Keratinocyte (primary cell): ENCODE measurements at regions not wholly inside any gene's neighbourhood (a gene's known extent, or its start where the extent isn't known, plus 50 kb on each side); places are given as distances from the start of the nearest gene placed in this dataset.

Experiments
- DNase-seq: peaks from one replicate; pipeline ENCODE4 v3.0.0-alpha.2; 2011; ENCODE audit warnings: low read depth, missing footprints, low spot score
- FAIRE-seq: peaks from 2 replicates; lab custom pipeline; 2011; peaks lifted over from hg19 to GRCh38; lab: Jason Lieb, UNC
- H2AFZ ChIP-seq: 2 replicates; pipeline ENCODE4 v1.6.0; 2012; ENCODE audit warnings: low read length, control low read depth, inconsistent platforms; ENCODE audit not compliant: control insufficient read depth
- H3K27ac ChIP-seq: 2 replicates; pipeline ENCODE4 v1.5.1; 2011; ENCODE audit warnings: low read length; ENCODE audit not compliant: control insufficient read depth, insufficient read depth
- H3K27me3 ChIP-seq: 3 replicates; pipeline ENCODE4 v1.6.0; 2011; ENCODE audit warnings: low read length; ENCODE audit not compliant: control insufficient read depth, insufficient read depth; ENCODE audit errors: extremely low read depth
- H3K36me3 ChIP-seq, 2 experiments: 2 replicates in 1 of 2; 3 replicates in 1 of 2; pipeline ENCODE4 v1.5.1; 2011; ENCODE audit warnings: low read length in 2 of 2, mild to moderate bottlenecking in 1 of 2; ENCODE audit not compliant: control insufficient read depth in 2 of 2, insufficient read depth in 2 of 2; ENCODE audit errors: extremely low read depth in 1 of 2
- H3K4me1 ChIP-seq: 3 replicates; pipeline ENCODE4 v1.5.1; 2011; ENCODE audit warnings: low read length; ENCODE audit not compliant: control insufficient read depth, insufficient read depth; ENCODE audit errors: extremely low read depth
- H3K4me2 ChIP-seq: 3 replicates; pipeline ENCODE4 v1.6.0; 2011; ENCODE audit warnings: low read depth, low read length; ENCODE audit not compliant: control insufficient read depth, insufficient read depth; ENCODE audit errors: extremely low read depth
- H3K4me3 ChIP-seq, 3 experiments: fragments of 200-600 bp in 1 of 3; sonication (generic) in 1 of 3; 2 replicates in 2 of 3; 3 replicates in 1 of 3; pipeline ENCODE4 v1.5.1; 2011 to 2016; ENCODE audit warnings: low read length in 3 of 3, mild to moderate bottlenecking in 3 of 3, control low read depth in 2 of 3, inconsistent platforms in 1 of 3, low read depth in 1 of 3, mixed read lengths in 1 of 3, mixed run types in 1 of 3, moderate library complexity in 1 of 3; ENCODE audit not compliant: control insufficient read depth in 2 of 3, insufficient read depth in 2 of 3; ENCODE audit errors: extremely low read depth in 1 of 3
- H3K79me2 ChIP-seq: 2 replicates; pipeline ENCODE4 v1.6.0; 2012; ENCODE audit warnings: low read length; ENCODE audit not compliant: control insufficient read depth, insufficient read depth
- H3K9ac ChIP-seq: 3 replicates; pipeline ENCODE4 v1.6.0; 2011; ENCODE audit warnings: low read length; ENCODE audit not compliant: control insufficient read depth, insufficient read depth; ENCODE audit errors: extremely low read depth
- H3K9me1 ChIP-seq: 3 replicates; pipeline ENCODE4 v1.6.0; 2011; ENCODE audit warnings: low read length; ENCODE audit not compliant: control insufficient read depth, insufficient read depth; ENCODE audit errors: extremely low read depth
- H3K9me3 ChIP-seq: 2 replicates; pipeline ENCODE4 v1.5.1; 2012; ENCODE audit warnings: low read depth, low read length; ENCODE audit not compliant: control insufficient read depth
- H4K20me1 ChIP-seq: 3 replicates; pipeline ENCODE4 v1.6.0; 2011; ENCODE audit warnings: low read length; ENCODE audit not compliant: control insufficient read depth, insufficient read depth; ENCODE audit errors: extremely low read depth
- EZH2 ChIP-seq: IDR thresholded peaks from one replicate; pipeline ENCODE4 v1.6.1; 2012; ENCODE audit warnings: inconsistent platforms, mild to moderate bottlenecking, low read length, moderate library complexity
- dilution Hi-C: fragments of 300-500 bp; cut with MboI; formaldehyde crosslinking; loops from one replicate; pipeline ENCODE4 v1.7.0; 2020; ENCODE audit warnings: low sequenced_read_pairs; ENCODE audit not compliant: extremely low pct_ligation_motif_present
- TF ChIP-seq, protein P1 (sequence below), 3 experiments: IDR thresholded peaks in 1 of 3; conservative IDR thresholded peaks in 1 of 3; optimal IDR thresholded peaks in 1 of 3; 2 replicates in 2 of 3; 3 replicates in 1 of 3; pipeline versions ENCODE3 to v1.5.1; 2011; ENCODE audit warnings: low read length in 3 of 3, mild to moderate bottlenecking in 3 of 3, moderate library complexity in 2 of 3, control low read depth in 1 of 3, inconsistent platforms in 1 of 3; ENCODE audit not compliant: insufficient read depth in 2 of 3; ENCODE audit errors: extremely low read depth in 1 of 3

- H3K4me3 ChIP-seq, result no peak overlapping the region
- H3K4me2 ChIP-seq, result no peak overlapping the region
- DNase-seq, result no peak
- H3K36me3 ChIP-seq, result no peaks in the 10 kb centered on the region
- no peak for TF ChIP-seq EZH2
- TF ChIP-seq, protein P1, sequence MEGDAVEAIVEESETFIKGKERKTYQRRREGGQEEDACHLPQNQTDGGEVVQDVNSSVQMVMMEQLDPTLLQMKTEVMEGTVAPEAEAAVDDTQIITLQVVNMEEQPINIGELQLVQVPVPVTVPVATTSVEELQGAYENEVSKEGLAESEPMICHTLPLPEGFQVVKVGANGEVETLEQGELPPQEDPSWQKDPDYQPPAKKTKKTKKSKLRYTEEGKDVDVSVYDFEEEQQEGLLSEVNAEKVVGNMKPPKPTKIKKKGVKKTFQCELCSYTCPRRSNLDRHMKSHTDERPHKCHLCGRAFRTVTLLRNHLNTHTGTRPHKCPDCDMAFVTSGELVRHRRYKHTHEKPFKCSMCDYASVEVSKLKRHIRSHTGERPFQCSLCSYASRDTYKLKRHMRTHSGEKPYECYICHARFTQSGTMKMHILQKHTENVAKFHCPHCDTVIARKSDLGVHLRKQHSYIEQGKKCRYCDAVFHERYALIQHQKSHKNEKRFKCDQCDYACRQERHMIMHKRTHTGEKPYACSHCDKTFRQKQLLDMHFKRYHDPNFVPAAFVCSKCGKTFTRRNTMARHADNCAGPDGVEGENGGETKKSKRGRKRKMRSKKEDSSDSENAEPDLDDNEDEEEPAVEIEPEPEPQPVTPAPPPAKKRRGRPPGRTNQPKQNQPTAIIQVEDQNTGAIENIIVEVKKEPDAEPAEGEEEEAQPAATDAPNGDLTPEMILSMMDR (optimal IDR thresholded peaks at IDR 0.05 in 1 of 3, IDR thresholded peaks at IDR 0.05 in 1 of 3, conservative IDR thresholded peaks at IDR 0.05 in 1 of 3; ENCODE audit: extremely low read depth in 1 of 3, insufficient read depth in 2 of 3, low read length in 3 of 3), result no peak
- peaks cover 14% of the 10 kb centered on the region for H3K4me1 ChIP-seq
- H3K9ac ChIP-seq, result no peak overlapping the region
- no peak overlapping the region for H3K27ac ChIP-seq
- no peaks in the 10 kb centered on the region for H3K9me1 ChIP-seq
- H2AFZ ChIP-seq, result no peak overlapping the region
- no peaks in the 10 kb centered on the region for H3K9me3 ChIP-seq
- peaks cover 4% of the 10 kb centered on the region for H3K27me3 ChIP-seq
- no peak for FAIRE-seq
- dilution Hi-C loops, result loop anchor here (25.0 kb wide), 1 partner anchor 143 kb away; no protein-coding TSS in a partner anchor
- no peaks in the 10 kb centered on the region for H3K79me2 ChIP-seq
- H4K20me1 ChIP-seq, result no peaks in the 10 kb centered on the region
Measured at GRCh38 chr7:94294471-94295131, 100.1 kb upstream of the COL1A2 start.

- TF ChIP-seq EZH2, result no peak
- TF ChIP-seq, protein P1 (optimal IDR thresholded peaks at IDR 0.05 in 1 of 3, IDR thresholded peaks at IDR 0.05 in 1 of 3, conservative IDR thresholded peaks at IDR 0.05 in 1 of 3; ENCODE audit: extremely low read depth in 1 of 3, insufficient read depth in 2 of 3, low read length in 3 of 3), result peak; percentile 8 to 34 (median 32)
- H3K27ac ChIP-seq, result no peak overlapping the region
- H3K4me1 ChIP-seq, result peaks cover 22% of the 10 kb centered on the region
- dilution Hi-C loops, result loop anchor here (25.0 kb wide), 1 partner anchor 141 kb away; no protein-coding TSS in a partner anchor
- no peaks in the 10 kb centered on the region for H3K9me3 ChIP-seq
- H2AFZ ChIP-seq, result no peak overlapping the region
- no peak for DNase-seq
- H3K4me3 ChIP-seq, result no peak overlapping the region
- H3K4me2 ChIP-seq, result no peak overlapping the region
- H3K36me3 ChIP-seq, result no peaks in the 10 kb centered on the region
- peaks cover 4% of the 10 kb centered on the region for H3K27me3 ChIP-seq
- peak; percentile 23 for FAIRE-seq
- no peaks in the 10 kb centered on the region for H4K20me1 ChIP-seq
- H3K79me2 ChIP-seq, result no peaks in the 10 kb centered on the region
- H3K9ac ChIP-seq, result no peak overlapping the region
- H3K9me1 ChIP-seq, result no peaks in the 10 kb centered on the region
Measured at GRCh38 chr7:94295850-94296249, 98.8 kb upstream of the COL1A2 start.
